D721Med (cell line): ENCODE measurements at regions not wholly inside any gene's neighbourhood (a gene's known extent, or its start where the extent isn't known, plus 50 kb on each side); places are given as distances from the start of the nearest gene placed in this dataset.

Experiments
- DNase-seq: peaks from one replicate; pipeline ENCODE4 v3.0.0; 2011; ENCODE audit warnings: low spot score; ENCODE audit not compliant: insufficient read length
- FAIRE-seq: peaks from 2 replicates; lab custom pipeline; 2011; peaks lifted over from hg19 to GRCh38; lab: Jason Lieb, UNC
- CTCF ChIP-seq: IDR thresholded peaks from 2 replicates; pipeline ENCODE4 v1.5.1; 2012; ENCODE audit warnings: mild to moderate bottlenecking, control low read depth; ENCODE audit not compliant: insufficient read depth; ENCODE audit errors: missing control alignments

- FAIRE-seq (no peak), DNase-seq (no peak)
- TF ChIP-seq CTCF, result no peak
Observed at GRCh38 chr19:5290336-5291262, 50.0 kb downstream of the PTPRS start.

GRCh38 chr19:5289060-5289990 is 51.3 kb downstream of the PTPRS start:
- no peak for FAIRE-seq
- DNase-seq, result no peak
- no peak for TF ChIP-seq CTCF

DNA sequence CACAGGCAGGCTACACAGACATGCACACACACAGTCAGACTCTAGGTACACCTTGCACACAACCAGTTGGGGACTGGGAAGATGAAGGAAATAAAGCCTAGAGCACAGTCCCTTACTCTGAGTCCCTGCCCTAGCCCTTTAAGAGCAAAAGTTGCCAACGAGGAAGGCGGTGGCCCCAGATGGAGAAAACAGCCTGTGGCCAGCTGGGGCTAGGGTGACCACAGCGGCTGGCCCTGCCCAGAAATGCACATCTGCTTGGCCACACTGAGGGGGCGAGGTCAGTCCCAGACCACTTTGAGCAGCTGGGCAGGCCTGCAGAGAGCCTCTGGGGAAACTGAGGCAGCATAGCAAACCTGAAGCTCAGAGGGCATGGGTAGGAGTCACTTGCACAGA is 52.3 kb downstream of the PTPRS start:
- FAIRE-seq (no peak), DNase-seq (no peak)
- TF ChIP-seq CTCF, result no peak

GRCh38 chr19:5287066-5287465 is 53.5 kb downstream of the PTPRS start:
- FAIRE-seq (no peak), DNase-seq (no peak)
- no peak for TF ChIP-seq CTCF

DNA sequence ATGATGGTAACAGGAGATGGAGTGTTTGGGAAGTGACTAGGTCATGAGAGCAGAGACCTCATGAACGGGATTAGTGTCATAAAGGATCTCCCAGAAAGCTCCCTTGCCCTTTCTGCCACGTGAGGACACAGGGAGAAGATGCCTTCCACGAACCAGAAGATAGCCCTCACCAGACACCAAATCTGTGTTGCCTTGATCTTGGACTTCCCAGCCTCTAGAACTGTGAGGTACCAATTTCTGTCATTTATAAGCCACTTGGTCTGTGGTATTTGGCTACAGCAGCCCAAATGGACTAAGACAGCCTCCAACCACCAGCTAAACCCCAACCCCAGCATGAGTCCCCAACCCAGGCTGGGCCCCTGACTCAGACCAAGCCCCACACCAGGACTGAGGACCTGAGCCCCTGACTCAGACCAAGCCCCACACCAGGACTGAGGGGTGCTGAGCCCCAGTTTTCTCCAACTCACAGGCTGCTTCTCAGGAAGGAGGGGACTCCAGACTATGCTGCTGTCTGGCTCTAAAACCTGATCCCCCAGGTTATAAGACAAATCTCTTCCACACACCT is 54.1 kb downstream of the PTPRS start:
- TF ChIP-seq CTCF, result no peak
- no peak for DNase-seq
- no peak for FAIRE-seq

- DNase-seq, result no peak
- FAIRE-seq, result no peak
- no peak for TF ChIP-seq CTCF
Observed at GRCh38 chr19:5285955-5286354, 54.7 kb downstream of the PTPRS start.
